HEK293 (cell line): ENCODE measurements at regions not wholly inside any gene's neighbourhood (a gene's known extent, or its start where the extent isn't known, plus 50 kb on each side); places are given as distances from the start of the nearest gene placed in this dataset.

Experiments used
- CTCF ChIA-PET: fragments of 350-600 bp; formaldehyde crosslinking; extraction: SDS; loops from one replicate; lab custom pipeline; 2021; ENCODE audit warnings: antibody characterized with exemption; lab: Yijun Ruan, JAX
- POLR2A ChIA-PET: fragments of 300-600 bp; formaldehyde crosslinking; extraction: SDS; loops from one replicate; lab custom pipeline; 2020; ENCODE audit warnings: antibody characterized with exemption, inconsistent platforms; lab: Yijun Ruan, JAX
- H3K27ac ChIP-seq: fragments of 200-500 bp; sonication (Bioruptor generic); 2 replicates; pipeline ENCODE4 v1.5.1; 2014; ENCODE audit warnings: low read depth, low read length, control low read depth, inconsistent platforms; ENCODE audit errors: extremely low read depth
- H3K36me3 ChIP-seq, 2 experiments: fragments of 200-500 bp in 1 of 2; sonication (Bioruptor generic) in 1 of 2; 1 replicate in 1 of 2; 2 replicates in 1 of 2; pipeline ENCODE4 v1.5.1; 2014 to 2017; ENCODE audit warnings: inconsistent platforms in 2 of 2, low read length in 2 of 2; ENCODE audit not compliant: control insufficient read depth in 2 of 2, insufficient read depth in 1 of 2
- H3K4me1 ChIP-seq: fragments of 200-500 bp; sonication (Bioruptor generic); 2 replicates; pipeline ENCODE4 v1.5.1; 2014; ENCODE audit warnings: mild to moderate bottlenecking, low read length, inconsistent platforms; ENCODE audit not compliant: control insufficient read depth, insufficient read depth
- H3K4me3 ChIP-seq: 2 replicates; pipeline ENCODE4 v1.5.1; 2011; ENCODE audit warnings: low read depth, mild to moderate bottlenecking, control low read depth, low read length, moderate library complexity
- H3K9me3 ChIP-seq: fragments of 200-500 bp; sonication (Bioruptor generic); 2 replicates; pipeline ENCODE4 v1.5.1; 2014; ENCODE audit warnings: low read depth, low read length, inconsistent platforms; ENCODE audit not compliant: control insufficient read depth, insufficient read depth
- EGR2 ChIP-seq: fragments of 450-650 bp; formaldehyde crosslinking; IDR thresholded peaks from 2 replicates; pipeline ENCODE4 v1.5.1; 2016; ENCODE audit warnings: low read depth, missing biosample characterization, missing genetic modification characterization
- GLI2 ChIP-seq: fragments of 450-650 bp; formaldehyde crosslinking; IDR thresholded peaks from 2 replicates; pipeline ENCODE4; 2017; ENCODE audit warnings: missing biosample characterization, missing genetic modification characterization, low read depth, borderline replicate concordance
- GLI4 ChIP-seq: fragments of 450-650 bp; formaldehyde crosslinking; IDR thresholded peaks from 2 replicates; pipeline ENCODE4 v1.5.1; 2016; ENCODE audit warnings: missing biosample characterization, missing genetic modification characterization
- KLF17 ChIP-seq: fragments of 450-650 bp; formaldehyde crosslinking; IDR thresholded peaks from 2 replicates; pipeline ENCODE4 v1.5.1; 2016; ENCODE audit warnings: missing biosample characterization, missing genetic modification characterization
- PBX3 ChIP-seq: sonication (generic); formaldehyde crosslinking; IDR thresholded peaks from 2 replicates; pipeline ENCODE4 v1.8.1; 2022; ENCODE audit warnings: mild to moderate bottlenecking, moderate library complexity, missing genetic modification reagents
- SP3 ChIP-seq: fragments of 450-650 bp; formaldehyde crosslinking; IDR thresholded peaks from 2 replicates; pipeline ENCODE4 v1.5.1; 2016; ENCODE audit warnings: missing biosample characterization, missing genetic modification characterization
- TRIM28 ChIP-seq: IDR thresholded peaks from 2 replicates; pipeline ENCODE4 v1.6.1; 2011; ENCODE audit warnings: low read length, control low read depth, borderline replicate concordance
- WT1 ChIP-seq: fragments of 450-650 bp; formaldehyde crosslinking; IDR thresholded peaks from 2 replicates; pipeline ENCODE4 v1.5.1; 2016; ENCODE audit warnings: missing biosample characterization, missing genetic modification characterization
- ZBTB17 ChIP-seq: fragments of 450-650 bp; formaldehyde crosslinking; IDR thresholded peaks from 2 replicates; pipeline ENCODE4 v1.5.1; 2016; ENCODE audit warnings: missing biosample characterization, missing genetic modification characterization
- ZBTB44 ChIP-seq: fragments of 450-650 bp; IDR thresholded peaks from 2 replicates; pipeline ENCODE4 v1.5.1; 2018; ENCODE audit warnings: missing biosample characterization, mild to moderate bottlenecking, missing genetic modification characterization
- ZBTB49 ChIP-seq: fragments of 450-650 bp; formaldehyde crosslinking; IDR thresholded peaks from 2 replicates; pipeline ENCODE4 v1.5.1; 2016; ENCODE audit warnings: missing biosample characterization, missing genetic modification characterization, low read depth
- ZBTB8A ChIP-seq: fragments of 450-650 bp; formaldehyde crosslinking; IDR thresholded peaks from 2 replicates; pipeline ENCODE4 v1.5.1; 2016; ENCODE audit warnings: missing biosample characterization, missing genetic modification characterization
- ZFP3 ChIP-seq: fragments of 450-650 bp; formaldehyde crosslinking; IDR thresholded peaks from 2 replicates; pipeline ENCODE4 v1.5.1; 2016; ENCODE audit warnings: low read depth, missing biosample characterization, missing genetic modification characterization
- ZNF155 ChIP-seq: fragments of 450-650 bp; formaldehyde crosslinking; IDR thresholded peaks from 2 replicates; pipeline ENCODE4 v1.5.1; 2016; ENCODE audit warnings: missing biosample characterization, missing genetic modification characterization
- ZNF292 ChIP-seq: fragments of 450-650 bp; formaldehyde crosslinking; IDR thresholded peaks from 2 replicates; pipeline ENCODE4 v1.5.1; 2016; ENCODE audit warnings: low read depth, missing biosample characterization, missing genetic modification characterization, borderline replicate concordance
- ZNF341 ChIP-seq: fragments of 450-650 bp; formaldehyde crosslinking; IDR thresholded peaks from 2 replicates; pipeline ENCODE4; 2016; ENCODE audit warnings: low read depth, missing biosample characterization, missing genetic modification characterization
- ZNF362 ChIP-seq: fragments of 450-650 bp; formaldehyde crosslinking; IDR thresholded peaks from 2 replicates; pipeline ENCODE4 v1.5.1; 2016; ENCODE audit warnings: missing biosample characterization, missing genetic modification characterization
- ZNF37A ChIP-seq: fragments of 450-650 bp; IDR thresholded peaks from 2 replicates; pipeline ENCODE4 v1.5.1; 2018; ENCODE audit warnings: missing biosample characterization, missing genetic modification characterization
- ZNF398 ChIP-seq: fragments of 450-650 bp; formaldehyde crosslinking; IDR thresholded peaks from 2 replicates; pipeline ENCODE4 v1.5.1; 2017; ENCODE audit warnings: missing biosample characterization, missing genetic modification characterization
- ZNF488 ChIP-seq: fragments of 450-650 bp; formaldehyde crosslinking; IDR thresholded peaks from 2 replicates; pipeline ENCODE4 v1.5.1; 2016; ENCODE audit warnings: missing biosample characterization, missing genetic modification characterization
- ZNF561 ChIP-seq: fragments of 450-650 bp; IDR thresholded peaks from 2 replicates; pipeline ENCODE4 v1.5.1; 2018; ENCODE audit warnings: missing biosample characterization, missing genetic modification characterization, borderline replicate concordance
- ZNF645 ChIP-seq: fragments of 450-650 bp; formaldehyde crosslinking; IDR thresholded peaks from 2 replicates; pipeline ENCODE4; 2016; ENCODE audit warnings: missing biosample characterization, missing genetic modification characterization
- ZNF768 ChIP-seq: fragments of 450-650 bp; formaldehyde crosslinking; IDR thresholded peaks from 2 replicates; pipeline ENCODE4 v1.5.1; 2018; ENCODE audit warnings: missing biosample characterization, mild to moderate bottlenecking, missing genetic modification characterization

- Histone ChIP-seq H3K36me3 (no peaks in the 10 kb centered on the region), H3K4me3 (no peak overlapping the region), H3K9me3 (no peaks in the 10 kb centered on the region), H3K27ac (no peak overlapping the region), H3K4me1 (no peaks in the 10 kb centered on the region)
- no peak for TF ChIP-seq ZNF341 (tag by site-specific recombination)
- no peak for TF ChIP-seq ZNF768 (tag by site-specific recombination)
- TF ChIP-seq ZBTB44 (tag by site-specific recombination), result no peak
- ChIA-PET POLR2A (no interaction called here), CTCF (no interaction called here)
Observed at GRCh38 chr13:66222926-66223325, 1007.2 kb downstream of the PCDH9 start.

GRCh38 chr13:66222127-66222526, 1008.0 kb downstream of the PCDH9 start:
- ChIA-PET CTCF (no interaction called here), POLR2A (no interaction called here)
- H3K36me3 ChIP-seq, result no peaks in the 10 kb centered on the region
- TF ChIP-seq ZNF155 (tag by site-specific recombination), result no peak
- TF ChIP-seq ZNF398 (tag by site-specific recombination), result no peak
- TF ChIP-seq SP3, result no peak
- no peak for TF ChIP-seq PBX3
- no peak for TF ChIP-seq WT1
- TF ChIP-seq ZFP3 (tag by site-specific recombination), result no peak
- no peak for TF ChIP-seq TRIM28
- TF ChIP-seq KLF17, result no peak
- TF ChIP-seq GLI4 (tag by site-specific recombination), result no peak
- no peak for TF ChIP-seq ZNF37A (tag by site-specific recombination)
- no peak for TF ChIP-seq ZBTB49 (tag by site-specific recombination)
- TF ChIP-seq ZBTB17 (tag by site-specific recombination), result no peak
- TF ChIP-seq ZNF645, result no peak
- no peak for TF ChIP-seq GLI2 (tag by site-specific recombination)
- TF ChIP-seq ZNF561 (tag by site-specific recombination), result no peak
- TF ChIP-seq ZNF488, result no peak
- TF ChIP-seq ZNF362, result no peak
- no peak for TF ChIP-seq ZNF292 (tag by site-specific recombination)
- no peak for TF ChIP-seq ZBTB8A (tag by site-specific recombination)
- no peak for TF ChIP-seq EGR2 (tag by site-specific recombination)
- no peaks in the 10 kb centered on the region for H3K9me3 ChIP-seq
- H3K4me3 ChIP-seq, result no peak overlapping the region
- H3K27ac ChIP-seq, result no peak overlapping the region
- H3K4me1 ChIP-seq, result no peaks in the 10 kb centered on the region
